NOMO-1 (cell line): ENCODE measurements at regions not wholly inside any gene's neighbourhood (a gene's known extent, or its start where the extent isn't known, plus 50 kb on each side); places are given as distances from the start of the nearest gene placed in this dataset.

Experiments
- DNase-seq, 2 experiments: peaks; one replicate each; lab custom pipeline; 2025; ENCODE audit not compliant: unreplicated experiment in 2 of 2; lab: John Stamatoyannopoulos, UW

GRCh38 chr3:111338059-111338698 lies 203.8 kb upstream of the CD96 start:
- DNase-seq: no peak

GRCh38 chr3:111339017-111339416 lies 203.0 kb upstream of the CD96 start:
- DNase-seq: no peak

- DNase-seq: no peak
Measured at GRCh38 chr3:111351334-111351733, 190.7 kb upstream of the CD96 start.

GRCh38 chr3:111352585-111352984 lies 189.4 kb upstream of the CD96 start:
- DNase-seq: no peak

GRCh38 chr3:111359261-111360030 lies 182.6 kb upstream of the CD96 start:
- DNase-seq: no peak

GRCh38 chr3:111362381-111363009 lies 179.5 kb upstream of the CD96 start:
- DNase-seq: no peak

GRCh38 chr3:111366515-111366914 lies 175.5 kb upstream of the CD96 start:
- DNase-seq: no peak

GRCh38 chr3:111368056-111368455 lies 173.9 kb upstream of the CD96 start:
- DNase-seq: no peak

GRCh38 chr3:111369958-111370357 lies 172.0 kb upstream of the CD96 start:
- no peak for DNase-seq

- no peak for DNase-seq
Measured at GRCh38 chr3:111373239-111373638, 168.8 kb upstream of the CD96 start.

GRCh38 chr3:111373861-111374260 lies 168.1 kb upstream of the CD96 start:
- DNase-seq: no peak

- no peak for DNase-seq
Measured at GRCh38 chr3:111385971-111386495, 156.0 kb upstream of the CD96 start.

GRCh38 chr3:111392894-111393398 lies 149.1 kb upstream of the CD96 start:
- no peak for DNase-seq

GRCh38 chr3:111412656-111413055 lies 129.3 kb upstream of the CD96 start:
- DNase-seq: no peak

- DNase-seq: no peak
Measured at GRCh38 chr3:111414531-111414930, 127.5 kb upstream of the CD96 start.

- DNase-seq: no peak
Measured at GRCh38 chr3:111415018-111415417, 127.0 kb upstream of the CD96 start.

GRCh38 chr3:111418391-111418790 lies 123.6 kb upstream of the CD96 start:
- DNase-seq: peak in 1 of 2 experiments; percentile 4

- no peak for DNase-seq
Measured at GRCh38 chr3:111428301-111428700, 113.7 kb upstream of the CD96 start.

- no peak for DNase-seq
Measured at GRCh38 chr3:111434941-111435622, 106.9 kb upstream of the CD96 start.

- DNase-seq: no peak
Measured at GRCh38 chr3:111438283-111438682, 103.7 kb upstream of the CD96 start.

GRCh38 chr3:111454551-111454950 lies 87.4 kb upstream of the CD96 start:
- DNase-seq: no peak
